MM.1S (cell line): ENCODE measurements at regions not wholly inside any gene's neighbourhood (a gene's known extent, or its start where the extent isn't known, plus 50 kb on each side); places are given as distances from the start of the nearest gene placed in this dataset.

Source experiments
- DNase-seq: peaks from one replicate; pipeline ENCODE4 v3.0.0-alpha.2; 2015
- H2AFZ ChIP-seq: fragments of 300-600 bp; sonication (generic); 2 replicates; pipeline ENCODE4 v1.6.0; 2016; ENCODE audit warnings: antibody characterized with exemption, low read length
- H3F3A ChIP-seq: fragments of 300-600 bp; sonication (generic); 2 replicates; pipeline ENCODE4 v1.6.1; 2016; ENCODE audit warnings: mild to moderate bottlenecking, antibody characterized with exemption, low read length, moderate library complexity, mixed read lengths; ENCODE audit not compliant: insufficient read depth
- H3K27ac ChIP-seq: fragments of 300-600 bp; sonication (generic); 2 replicates; pipeline ENCODE4 v1.5.1; 2016; ENCODE audit warnings: mild to moderate bottlenecking, low read length
- H3K27me3 ChIP-seq: fragments of 300-600 bp; sonication (generic); replicated peaks from 2 replicates; pipeline ENCODE4 v1.6.0; 2016; ENCODE audit warnings: low read length; ENCODE audit not compliant: insufficient read depth
- H3K36me3 ChIP-seq: fragments of 300-600 bp; sonication (generic); replicated peaks from 2 replicates; pipeline ENCODE4 v1.6.1; 2016; ENCODE audit warnings: mild to moderate bottlenecking, low read length, mixed read lengths; ENCODE audit not compliant: insufficient read depth
- H3K4me1 ChIP-seq: fragments of 300-600 bp; sonication (generic); 2 replicates; pipeline ENCODE4 v1.6.1; 2016; ENCODE audit warnings: low read length, mixed read lengths
- H3K4me2 ChIP-seq: fragments of 300-600 bp; sonication (generic); 2 replicates; pipeline ENCODE4 v1.6.0; 2016; ENCODE audit warnings: low read depth, low read length
- H3K4me3 ChIP-seq: fragments of 300-600 bp; sonication (generic); 2 replicates; pipeline ENCODE4 v1.5.1; 2016; ENCODE audit warnings: low read length, mixed read lengths
- H3K79me2 ChIP-seq: fragments of 300-600 bp; sonication (generic); 2 replicates; pipeline ENCODE4 v1.6.1; 2016; ENCODE audit warnings: mixed run types, low read length, mixed read lengths
- H3K9ac ChIP-seq: fragments of 300-600 bp; sonication (generic); 2 replicates; pipeline ENCODE4 v1.6.1; 2016; ENCODE audit warnings: low read length, mixed read lengths
- H3K9me2 ChIP-seq: fragments of 300-600 bp; sonication (generic); replicated peaks from 2 replicates; pipeline ENCODE4 v1.6.1; 2016; ENCODE audit warnings: mild to moderate bottlenecking, low read length, mixed read lengths; ENCODE audit not compliant: insufficient read depth
- H3K9me3 ChIP-seq: fragments of 300-600 bp; sonication (generic); replicated peaks from 2 replicates; pipeline ENCODE4 v1.6.1; 2016; ENCODE audit warnings: mild to moderate bottlenecking, low read length, mixed read lengths; ENCODE audit not compliant: insufficient read depth
- H4K20me1 ChIP-seq: fragments of 300-600 bp; sonication (generic); 2 replicates; pipeline ENCODE4 v1.6.1; 2016; ENCODE audit warnings: mild to moderate bottlenecking, low read length, moderate library complexity, mixed read lengths; ENCODE audit not compliant: insufficient read depth
- EZH2 ChIP-seq: fragments of 300-600 bp; sonication (generic); optimal IDR thresholded peaks from 2 replicates; pipeline ENCODE3; 2017; ENCODE audit warnings: low read depth, mild to moderate bottlenecking, antibody characterized with exemption, low read length, mixed read lengths
- EZH2phosphoT487 ChIP-seq: fragments of 300-600 bp; sonication (generic); IDR thresholded peaks from 2 replicates; pipeline ENCODE4 v1.6.1; 2018; ENCODE audit warnings: antibody characterized with exemption, low read length
- TF ChIP-seq, protein P1 (sequence below): fragments of 300-600 bp; sonication (generic); IDR thresholded peaks from 2 replicates; pipeline ENCODE4 v1.5.1; 2016; ENCODE audit warnings: antibody characterized with exemption, low read length, mixed read lengths

DNA sequence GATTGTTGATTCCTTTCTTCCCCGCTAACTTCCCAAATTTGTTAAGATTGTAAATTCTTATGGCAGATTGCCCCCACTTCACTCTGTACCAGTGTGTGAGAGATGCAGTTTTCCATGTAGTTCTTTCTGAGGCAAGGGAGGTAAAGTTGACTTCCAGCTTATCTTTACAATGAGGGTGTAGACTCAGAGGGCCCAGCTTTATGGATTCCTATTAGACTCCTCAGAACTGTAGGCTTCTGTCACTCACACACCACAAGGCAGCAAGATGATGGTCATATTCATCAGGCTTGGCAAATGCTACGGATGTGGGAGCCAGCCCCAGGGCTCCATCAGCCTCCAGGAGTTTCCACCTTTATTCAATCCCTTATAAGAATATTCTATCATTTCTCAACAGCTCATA lies 461.9 kb upstream of the KLF4 start:
- no peak overlapping the region for H2AFZ ChIP-seq
- H3K9ac ChIP-seq = no peak overlapping the region
- H3K27ac ChIP-seq = no peak overlapping the region
- H3K4me3 ChIP-seq = no peak overlapping the region
- TF ChIP-seq, protein P1, sequence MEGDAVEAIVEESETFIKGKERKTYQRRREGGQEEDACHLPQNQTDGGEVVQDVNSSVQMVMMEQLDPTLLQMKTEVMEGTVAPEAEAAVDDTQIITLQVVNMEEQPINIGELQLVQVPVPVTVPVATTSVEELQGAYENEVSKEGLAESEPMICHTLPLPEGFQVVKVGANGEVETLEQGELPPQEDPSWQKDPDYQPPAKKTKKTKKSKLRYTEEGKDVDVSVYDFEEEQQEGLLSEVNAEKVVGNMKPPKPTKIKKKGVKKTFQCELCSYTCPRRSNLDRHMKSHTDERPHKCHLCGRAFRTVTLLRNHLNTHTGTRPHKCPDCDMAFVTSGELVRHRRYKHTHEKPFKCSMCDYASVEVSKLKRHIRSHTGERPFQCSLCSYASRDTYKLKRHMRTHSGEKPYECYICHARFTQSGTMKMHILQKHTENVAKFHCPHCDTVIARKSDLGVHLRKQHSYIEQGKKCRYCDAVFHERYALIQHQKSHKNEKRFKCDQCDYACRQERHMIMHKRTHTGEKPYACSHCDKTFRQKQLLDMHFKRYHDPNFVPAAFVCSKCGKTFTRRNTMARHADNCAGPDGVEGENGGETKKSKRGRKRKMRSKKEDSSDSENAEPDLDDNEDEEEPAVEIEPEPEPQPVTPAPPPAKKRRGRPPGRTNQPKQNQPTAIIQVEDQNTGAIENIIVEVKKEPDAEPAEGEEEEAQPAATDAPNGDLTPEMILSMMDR = no peak
- TF ChIP-seq EZH2 = no peak
- TF ChIP-seq EZH2phosphoT487 = no peak
- H3F3A ChIP-seq = no peaks in the 10 kb centered on the region
- H3K4me2 ChIP-seq = no peak overlapping the region
- H3K27me3 ChIP-seq = no peaks in the 10 kb centered on the region
- H3K79me2 ChIP-seq = no peaks in the 10 kb centered on the region
- DNase-seq = no peak
- no peaks in the 10 kb centered on the region for H3K36me3 ChIP-seq
- H3K9me2 ChIP-seq = no peaks in the 10 kb centered on the region
- H3K4me1 ChIP-seq = no peaks in the 10 kb centered on the region
- no peaks in the 10 kb centered on the region for H4K20me1 ChIP-seq
- H3K9me3 ChIP-seq = no peaks in the 10 kb centered on the region

DNA sequence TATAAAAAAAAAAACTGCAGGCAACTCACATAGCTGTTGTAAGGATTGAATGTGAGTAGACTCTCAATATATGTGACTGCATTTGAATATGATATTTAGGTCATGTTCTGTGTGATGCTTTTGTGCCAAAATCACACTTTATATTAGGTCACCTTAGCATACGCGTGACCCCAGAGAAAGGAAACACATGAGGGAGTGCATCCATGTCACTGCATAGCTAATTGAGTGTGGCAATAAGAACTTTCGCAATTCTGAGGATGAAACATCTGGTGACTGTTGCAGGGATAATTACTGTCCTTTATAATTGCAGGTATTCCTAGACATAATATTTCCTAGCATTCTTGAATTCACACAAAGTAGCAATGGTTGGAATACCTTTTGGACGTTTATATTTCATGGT lies 459.5 kb upstream of the KLF4 start:
- Histone ChIP-seq H3K9me3 (no peaks in the 10 kb centered on the region), H3K27ac (no peak overlapping the region), H3K79me2 (no peaks in the 10 kb centered on the region), H3K9me2 (no peaks in the 10 kb centered on the region), H3K9ac (no peak overlapping the region), H3K4me2 (no peak overlapping the region), H3K36me3 (no peaks in the 10 kb centered on the region), H3K4me1 (no peaks in the 10 kb centered on the region), H3K4me3 (no peak overlapping the region), H3F3A (no peaks in the 10 kb centered on the region), H3K27me3 (no peaks in the 10 kb centered on the region), H2AFZ (no peak overlapping the region), H4K20me1 (no peaks in the 10 kb centered on the region)
- TF ChIP-seq EZH2phosphoT487 (no peak), EZH2 (no peak)
- TF ChIP-seq, protein P1 = no peak
- DNase-seq = no peak

DNA sequence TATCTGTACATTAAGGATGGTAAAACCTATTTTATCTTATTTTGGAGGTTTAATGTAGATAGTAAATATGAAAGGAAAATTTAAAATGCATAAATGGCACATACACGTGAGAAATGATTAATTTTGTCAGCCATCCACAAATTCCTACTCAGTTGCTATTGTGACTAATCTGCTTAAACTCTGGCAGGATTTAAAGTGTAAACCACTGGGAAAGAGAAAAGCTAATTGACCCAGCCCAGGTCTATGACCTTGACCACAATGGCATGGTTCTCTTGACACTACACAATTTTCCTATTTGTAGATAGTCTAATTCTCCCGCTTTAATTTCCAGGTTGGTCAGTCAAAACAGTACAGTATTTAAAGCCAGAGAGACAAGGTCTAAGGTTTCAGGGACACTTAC lies 459.0 kb upstream of the KLF4 start:
- no peak overlapping the region for H3K4me2 ChIP-seq
- H4K20me1 ChIP-seq = no peaks in the 10 kb centered on the region
- no peaks in the 10 kb centered on the region for H3K4me1 ChIP-seq
- H3F3A ChIP-seq = no peaks in the 10 kb centered on the region
- no peak overlapping the region for H3K27ac ChIP-seq
- no peaks in the 10 kb centered on the region for H3K9me3 ChIP-seq
- no peak overlapping the region for H2AFZ ChIP-seq
- H3K9ac ChIP-seq = no peak overlapping the region
- H3K79me2 ChIP-seq = no peaks in the 10 kb centered on the region
- no peaks in the 10 kb centered on the region for H3K27me3 ChIP-seq
- no peaks in the 10 kb centered on the region for H3K9me2 ChIP-seq
- TF ChIP-seq, protein P1 = no peak
- TF ChIP-seq EZH2 = no peak
- TF ChIP-seq EZH2phosphoT487 = no peak
- no peak overlapping the region for H3K4me3 ChIP-seq
- no peak for DNase-seq
- no peaks in the 10 kb centered on the region for H3K36me3 ChIP-seq
